ENCODE measurements at regions not wholly inside any gene's neighbourhood (a gene's known extent, or its start where the extent isn't known, plus 50 kb on each side); places are given as distances from the start of the nearest gene placed in this dataset.
"Not testable (repeated sequence)": the region's sequence is repeated elsewhere in the genome, so short reads cannot be mapped to it uniquely, and the experiment has no call there.

- not testable (repeated sequence) for DNase-seq (ENCODE audit: extremely low read depth, low read depth)
Measured at GRCh38 chr2:89795530-89795929, 1104.1 kb downstream of the RPIA start.

DNA sequence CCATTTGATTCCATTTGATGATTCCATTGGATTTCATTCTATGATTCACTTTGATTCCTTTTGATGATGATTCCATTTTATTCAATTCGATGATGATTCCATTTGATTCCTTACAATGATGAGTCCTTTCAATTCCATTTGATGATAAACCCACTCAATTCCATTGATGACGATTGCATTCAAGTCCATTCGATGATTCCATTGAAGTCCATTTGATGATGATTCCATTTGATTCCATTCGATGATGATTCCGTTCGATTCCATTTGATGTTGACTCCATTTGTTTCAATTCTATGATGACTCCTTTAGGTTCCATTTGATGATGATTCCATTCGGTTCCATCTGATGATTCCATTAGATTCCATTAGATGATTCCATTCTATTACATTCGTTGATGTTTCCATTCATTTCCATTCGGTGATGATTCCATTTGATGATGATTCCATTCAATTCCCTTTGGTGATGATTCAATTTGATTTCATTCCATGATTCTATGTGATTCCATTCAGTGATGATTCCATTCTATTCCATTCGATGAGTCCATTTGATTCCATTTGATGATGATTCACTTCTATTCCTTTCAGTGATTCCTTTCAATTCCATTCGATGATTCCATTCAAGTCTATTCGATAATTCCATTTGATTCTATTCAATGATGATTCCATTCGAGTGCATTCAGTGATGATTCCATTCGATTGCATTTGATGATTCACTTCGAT lies 1106.0 kb downstream of the RPIA start:
- DNase-seq (ENCODE audit: extremely low read depth, low read depth): no peak

DNA sequence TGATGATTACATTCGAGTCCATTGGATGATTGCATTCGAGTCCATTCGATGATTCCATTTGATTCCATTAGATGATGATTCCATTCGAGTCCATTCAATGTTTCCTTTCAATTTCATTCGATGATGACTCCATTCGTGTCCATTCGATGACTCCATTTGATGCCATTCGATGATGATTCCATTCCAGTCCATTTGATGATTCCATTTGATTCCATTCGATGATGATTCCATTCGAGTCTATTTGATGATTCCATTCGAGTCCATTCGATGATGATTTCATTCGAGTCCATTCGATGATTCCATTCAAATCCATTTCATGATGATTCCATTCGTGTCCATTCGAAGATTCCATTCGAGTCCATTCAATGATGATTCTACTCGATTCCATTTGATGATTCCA lies 1109.7 kb downstream of the RPIA start:
- DNase-seq (ENCODE audit: extremely low read depth, low read depth): not testable (repeated sequence)

- DNase-seq (ENCODE audit: extremely low read depth, low read depth): not testable (repeated sequence)
Measured at GRCh38 chr2:89806363-89806762, 1114.9 kb downstream of the RPIA start.

- no peak for DNase-seq (ENCODE audit: extremely low read depth, low read depth)
Measured at GRCh38 chr2:89811295-89811694, 1119.8 kb downstream of the RPIA start.

DNA sequence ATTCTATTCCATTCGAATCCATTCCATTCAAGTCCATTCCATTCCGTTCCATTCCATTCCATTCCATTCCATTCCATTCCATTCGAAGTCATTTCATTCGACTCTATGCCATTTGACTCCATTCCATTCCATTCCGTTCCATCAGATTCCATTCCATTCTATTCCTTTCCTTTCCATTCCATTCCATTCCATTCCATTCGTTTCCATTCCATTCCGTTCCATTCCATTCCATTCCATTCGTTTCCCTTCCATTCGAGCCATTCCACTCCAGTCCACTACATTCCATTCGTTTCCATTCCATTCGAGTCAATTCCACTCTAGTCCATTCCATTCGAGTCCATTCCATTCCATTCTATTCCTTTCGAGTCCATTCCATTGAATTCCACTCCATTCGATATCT lies 1120.4 kb downstream of the RPIA start:
- not testable (repeated sequence) for DNase-seq (ENCODE audit: extremely low read depth, low read depth)

GRCh38 chr2:89814359-89814758 lies 1122.9 kb downstream of the RPIA start:
- DNase-seq (ENCODE audit: extremely low read depth, low read depth): not testable (repeated sequence)

DNA sequence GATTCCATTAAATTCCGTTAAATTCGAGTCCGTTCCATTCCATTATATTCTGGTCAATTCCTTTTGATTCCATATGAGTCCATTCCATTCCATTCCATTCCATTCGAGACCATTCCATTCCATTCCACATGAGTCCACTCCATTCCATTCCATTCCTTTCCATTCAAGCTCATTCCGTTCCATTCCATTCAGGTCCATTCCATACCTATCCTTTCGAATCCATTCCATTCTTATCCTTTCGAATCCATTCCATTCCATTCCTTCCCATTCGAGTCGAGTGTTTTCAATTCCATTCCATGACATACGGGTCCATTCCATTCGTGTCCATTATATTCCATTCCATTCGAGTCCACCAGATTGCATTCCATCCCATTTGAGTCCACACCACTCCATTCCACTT lies 1127.4 kb downstream of the RPIA start:
- no peak for DNase-seq (ENCODE audit: extremely low read depth, low read depth)

DNA sequence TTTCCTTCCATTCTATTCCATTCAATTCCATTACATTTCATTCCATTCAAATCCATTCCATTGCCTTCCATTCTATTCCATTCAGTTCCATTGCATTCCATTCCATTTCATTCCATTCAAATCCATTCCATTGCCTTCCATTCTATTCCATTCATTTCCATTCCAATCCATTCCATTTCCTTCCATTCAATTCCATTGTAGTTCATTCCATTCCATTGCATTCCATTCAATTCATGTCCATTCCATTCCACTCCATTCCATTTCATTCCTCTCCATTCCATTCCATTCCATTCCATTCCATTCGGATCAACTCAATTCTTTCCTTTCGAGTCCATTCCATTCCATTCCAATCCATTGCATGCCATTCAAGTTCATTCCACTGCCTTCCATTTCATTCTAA lies 1128.3 kb downstream of the RPIA start:
- no peak for DNase-seq (ENCODE audit: extremely low read depth, low read depth)

DNA sequence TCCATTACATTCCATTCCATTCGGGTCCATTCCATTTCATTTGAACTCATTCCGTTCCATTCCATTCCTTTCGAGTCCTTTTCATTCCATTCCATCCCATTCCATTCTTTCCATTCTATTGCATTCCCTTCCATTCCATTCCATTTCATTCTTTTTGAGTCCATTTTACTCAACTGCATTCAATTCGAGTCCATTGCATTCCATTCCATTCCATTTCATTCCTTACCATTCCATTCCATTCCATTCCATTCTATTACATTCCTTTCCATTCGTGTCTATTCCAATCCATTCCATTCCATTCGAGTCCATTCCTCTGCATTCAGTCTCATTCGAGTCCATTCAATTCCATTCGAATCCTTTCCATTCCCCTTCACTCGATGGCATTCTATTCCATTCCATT lies 1128.8 kb downstream of the RPIA start:
- no peak for DNase-seq (ENCODE audit: extremely low read depth, low read depth)

GRCh38 chr2:89821455-89821945 lies 1130.0 kb downstream of the RPIA start:
- no peak for DNase-seq (ENCODE audit: extremely low read depth, low read depth)

- DNase-seq (ENCODE audit: extremely low read depth, low read depth): not testable (repeated sequence)
Measured at GRCh38 chr2:89822342-89822741, 1130.9 kb downstream of the RPIA start.

GRCh38 chr2:89823556-89823955 lies 1132.1 kb downstream of the RPIA start:
- no peak for DNase-seq (ENCODE audit: extremely low read depth, low read depth)

DNA sequence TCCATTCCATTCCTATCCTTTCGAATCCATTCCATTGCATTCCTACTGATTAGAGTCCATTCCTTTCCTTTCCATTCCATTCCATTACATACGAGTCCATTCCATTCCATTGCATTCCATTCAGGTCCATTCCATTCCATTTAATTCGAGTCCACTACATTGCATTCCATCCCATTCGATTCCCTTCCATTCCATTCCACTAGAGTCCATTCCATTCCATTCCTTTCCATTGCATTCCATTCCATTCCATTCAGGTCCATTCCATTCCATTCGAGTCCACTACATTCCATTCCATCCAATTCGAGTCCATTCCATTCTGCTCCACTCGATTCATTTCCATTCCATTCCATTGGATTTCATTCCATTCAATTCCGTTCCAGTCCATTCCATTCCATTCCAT lies 1133.6 kb downstream of the RPIA start:
- DNase-seq (ENCODE audit: extremely low read depth, low read depth): no peak

GRCh38 chr2:89826741-89827140 lies 1135.3 kb downstream of the RPIA start:
- not testable (repeated sequence) for DNase-seq (ENCODE audit: extremely low read depth, low read depth)

DNA sequence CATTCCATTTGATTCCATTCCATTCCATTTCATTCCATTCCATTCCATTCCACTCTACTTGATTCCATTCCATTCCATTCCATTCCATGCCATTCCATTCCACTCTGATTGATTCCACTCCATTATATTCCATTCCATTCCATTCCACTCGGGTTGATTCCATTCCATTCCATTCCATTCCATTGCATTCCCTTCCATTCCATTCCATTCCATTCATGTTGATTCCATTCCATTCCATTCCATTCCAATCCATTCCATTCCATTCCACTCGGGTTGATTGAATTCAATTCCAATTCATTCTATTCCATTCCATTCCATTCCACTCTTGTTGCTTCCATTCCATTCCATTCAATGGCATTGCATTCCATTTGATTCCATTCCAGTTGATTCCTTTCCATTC lies 1136.4 kb downstream of the RPIA start:
- not testable (repeated sequence) for DNase-seq (ENCODE audit: extremely low read depth, low read depth)

- not testable (repeated sequence) for DNase-seq (ENCODE audit: extremely low read depth, low read depth)
Measured at GRCh38 chr2:89828416-89828815, 1136.9 kb downstream of the RPIA start.

- DNase-seq (ENCODE audit: extremely low read depth, low read depth): not testable (repeated sequence)
Measured at GRCh38 chr2:89828961-89829631, 1137.6 kb downstream of the RPIA start.

- DNase-seq (ENCODE audit: extremely low read depth, low read depth): no peak
Measured at GRCh38 chr2:89829828-89830227, 1138.4 kb downstream of the RPIA start.

DNA sequence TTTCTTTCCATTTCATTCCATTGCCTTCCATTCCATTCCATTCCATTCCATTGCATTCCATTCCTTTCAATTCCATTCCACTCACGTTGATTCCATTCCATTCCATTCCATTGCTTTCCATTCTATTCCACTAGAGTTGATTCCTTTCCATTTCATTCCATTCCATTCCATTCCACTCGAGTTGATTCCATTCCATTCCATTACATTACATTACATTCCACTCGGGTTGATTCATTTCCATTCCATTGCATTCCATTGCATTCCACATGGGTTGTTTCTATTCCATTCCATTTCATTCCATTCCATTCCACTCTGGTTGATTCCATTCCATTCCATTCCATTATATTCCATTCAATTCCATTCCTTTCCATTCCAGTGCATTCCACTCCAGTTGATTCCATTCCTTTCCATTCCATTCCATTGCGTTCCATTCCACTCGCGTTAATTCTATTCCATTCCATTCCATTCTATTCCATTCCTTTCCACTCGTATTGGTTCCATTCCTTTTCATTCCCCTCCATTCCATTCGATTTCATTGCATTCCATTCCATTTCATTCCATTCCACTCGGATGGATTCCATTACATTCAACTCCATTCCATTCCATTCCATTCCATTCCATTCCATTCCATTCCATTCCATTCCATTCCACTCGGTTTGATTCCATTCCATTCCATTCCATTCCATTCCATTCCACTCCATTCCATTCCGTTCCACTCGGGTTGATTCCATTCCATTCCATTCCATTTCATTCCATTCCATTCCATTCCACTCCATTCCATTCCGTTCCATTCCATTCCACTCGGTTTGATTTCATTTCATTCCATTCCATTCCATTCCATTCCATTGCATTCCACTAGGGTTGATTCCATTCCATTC lies 1139.1 kb downstream of the RPIA start:
- DNase-seq (ENCODE audit: extremely low read depth, low read depth): not testable (repeated sequence)
